HepG2 (cell line): ENCODE measurements at regions not wholly inside any gene's neighbourhood (a gene's known extent, or its start where the extent isn't known, plus 50 kb on each side); places are given as distances from the start of the nearest gene placed in this dataset.

Source experiments
- CREM ChIP-seq, 2 experiments: sonication (generic) in 1 of 2; formaldehyde crosslinking in 1 of 2; IDR thresholded peaks; 2 replicates each; pipeline versions ENCODE4 v1.4.0 to v1.6.1; 2016 to 2020; ENCODE audit warnings: antibody characterized with exemption in 1 of 2, mild to moderate bottlenecking in 1 of 2, missing genetic modification reagents in 1 of 2
- CTCF ChIP-seq: sonication (generic); formaldehyde crosslinking; IDR thresholded peaks from 2 replicates; pipeline ENCODE4 v1.5.0; 2020; ENCODE audit warnings: mild to moderate bottlenecking, missing genetic modification reagents, moderate library complexity
- E2F5 ChIP-seq: sonication (generic); formaldehyde crosslinking; conservative IDR thresholded peaks from 2 replicates; pipeline ENCODE4 v1.4.0; 2020; ENCODE audit warnings: missing genetic modification reagents
- EZH2 ChIP-seq: conservative IDR thresholded peaks from 2 replicates; pipeline ENCODE4 v1.6.1; 2012; ENCODE audit warnings: mild to moderate bottlenecking, low read depth, low read length, moderate library complexity
- FOXA1 ChIP-seq, 2 experiments: fragments of 450-650 bp in 1 of 2; sonication (generic) in 1 of 2; formaldehyde crosslinking in 1 of 2; IDR thresholded peaks; 2 replicates each; pipeline versions ENCODE4 v1.4.0 to v1.6.1; 2016 to 2020; ENCODE audit warnings: missing genetic modification reagents in 1 of 2
- GFI1 ChIP-seq: sonication (generic); formaldehyde crosslinking; IDR thresholded peaks from 2 replicates; pipeline ENCODE4 v1.5.0; 2020; ENCODE audit warnings: missing genetic modification reagents, mild to moderate bottlenecking, borderline replicate concordance
- HIC2 ChIP-seq: sonication (generic); formaldehyde crosslinking; IDR thresholded peaks from 2 replicates; pipeline ENCODE4 v1.9.0; 2022; ENCODE audit warnings: low read depth, missing genetic modification reagents
- POLR2A ChIP-seq, 2 experiments: IDR thresholded peaks; 2 replicates each; pipeline ENCODE4 v1.6.1; 2011; ENCODE audit warnings: low read depth in 2 of 2, low read length in 2 of 2, mild to moderate bottlenecking in 1 of 2, moderate library complexity in 1 of 2; ENCODE audit not compliant: insufficient read depth in 1 of 2
- STAG1 ChIP-seq: sonication (generic); formaldehyde crosslinking; IDR thresholded peaks from 2 replicates; pipeline ENCODE4 v1.4.0; 2020; ENCODE audit warnings: missing genetic modification reagents
- TAF1 ChIP-seq: sonication (generic); formaldehyde crosslinking; IDR thresholded peaks from 2 replicates; pipeline ENCODE4 v1.4.0; 2020; ENCODE audit warnings: missing genetic modification reagents
- ZNF34 ChIP-seq: sonication (generic); formaldehyde crosslinking; IDR thresholded peaks from 2 replicates; pipeline ENCODE4 v1.4.0; 2020; ENCODE audit warnings: mild to moderate bottlenecking, missing genetic modification reagents, borderline replicate concordance
- ZNF350 ChIP-seq: sonication (generic); formaldehyde crosslinking; IDR thresholded peaks from 2 replicates; pipeline ENCODE4 v1.4.0; 2020; ENCODE audit warnings: mild to moderate bottlenecking, low read depth, missing genetic modification reagents, borderline replicate concordance
- ZNF792 ChIP-seq: IDR thresholded peaks from 2 replicates; pipeline ENCODE4 v1.6.1; 2016
- TF ChIP-seq, protein P1 (sequence below): sonication (generic); formaldehyde crosslinking; IDR thresholded peaks from 2 replicates; pipeline ENCODE4 v1.4.0; 2020; ENCODE audit warnings: missing genetic modification reagents

- no peak for TF ChIP-seq GFI1
- no peak for TF ChIP-seq CREM (IDR thresholded peaks at IDR 0.05)
- no peak for TF ChIP-seq CREM (CRISPR knock-in tag; IDR thresholded peaks at IDR 0.05)
- TF ChIP-seq POLR2A (IDR thresholded peaks at IDR 0.05; ENCODE audit: insufficient read depth in 1 of 2, low read depth in 2 of 2, low read length in 2 of 2), result no peak
- TF ChIP-seq ZNF350 (CRISPR knock-in tag), result no peak
- no peak for TF ChIP-seq STAG1
- TF ChIP-seq FOXA1 (IDR thresholded peaks at IDR 0.05), result no peak
- TF ChIP-seq FOXA1 (CRISPR knock-in tag; IDR thresholded peaks at IDR 0.05), result no peak
- TF ChIP-seq HIC2 (CRISPR knock-in tag), result no peak
- TF ChIP-seq ZNF792 (CRISPR knock-in tag), result no peak
- no peak for TF ChIP-seq TAF1 (CRISPR knock-in tag)
- TF ChIP-seq ZNF34 (CRISPR knock-in tag), result no peak
- no peak for TF ChIP-seq CTCF
- TF ChIP-seq, protein P1, sequence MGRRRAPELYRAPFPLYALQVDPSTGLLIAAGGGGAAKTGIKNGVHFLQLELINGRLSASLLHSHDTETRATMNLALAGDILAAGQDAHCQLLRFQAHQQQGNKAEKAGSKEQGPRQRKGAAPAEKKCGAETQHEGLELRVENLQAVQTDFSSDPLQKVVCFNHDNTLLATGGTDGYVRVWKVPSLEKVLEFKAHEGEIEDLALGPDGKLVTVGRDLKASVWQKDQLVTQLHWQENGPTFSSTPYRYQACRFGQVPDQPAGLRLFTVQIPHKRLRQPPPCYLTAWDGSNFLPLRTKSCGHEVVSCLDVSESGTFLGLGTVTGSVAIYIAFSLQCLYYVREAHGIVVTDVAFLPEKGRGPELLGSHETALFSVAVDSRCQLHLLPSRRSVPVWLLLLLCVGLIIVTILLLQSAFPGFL, result no peak
- no peak for TF ChIP-seq EZH2
- TF ChIP-seq E2F5, result no peak
Observed at GRCh38 chr12:5268424-5269210, 163.3 kb upstream of the NTF3 start.
